Activated CD4-positive, alpha-beta T cell treated with anti-CD3 and anti-CD28 coated beads for 48 hours (primary cell): ENCODE measurements at regions not wholly inside any gene's neighbourhood (a gene's known extent, or its start where the extent isn't known, plus 50 kb on each side); places are given as distances from the start of the nearest gene placed in this dataset.
A peak's percentile ranks its signal among the peaks of the same experiment; 100 is the strongest.
"Not testable (repeated sequence)": the region's sequence is repeated elsewhere in the genome, so short reads cannot be mapped to it uniquely, and the experiment has no call there.

Experiments
- DNase-seq: peaks from one replicate; pipeline ENCODE4 v3.0.0-alpha.2; 2020

DNA sequence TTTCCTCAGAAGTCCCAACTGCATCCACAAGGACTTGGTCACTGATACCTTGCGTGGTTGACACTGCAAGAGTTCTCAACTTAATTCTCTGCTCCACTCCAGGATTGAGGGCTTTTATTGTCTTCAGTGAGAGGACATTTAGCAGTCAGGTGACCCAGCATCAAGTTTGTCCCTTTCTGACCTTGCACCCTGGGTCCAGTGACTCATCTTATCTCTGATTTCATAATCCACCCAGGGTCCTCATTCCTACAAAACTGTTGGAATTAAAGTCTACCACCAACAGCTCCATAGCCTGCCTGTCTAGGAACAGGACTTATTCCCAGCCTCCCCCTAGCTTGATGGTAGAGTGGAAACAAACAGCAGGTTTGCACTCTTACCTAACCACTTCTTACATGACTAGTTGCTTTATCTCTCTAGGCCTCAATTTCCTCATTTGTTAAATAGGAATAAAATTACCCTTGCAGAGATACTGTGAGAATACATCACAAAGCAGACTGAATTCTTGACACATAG is 151.3 kb upstream of the LPP start:
- no peak for DNase-seq

DNA sequence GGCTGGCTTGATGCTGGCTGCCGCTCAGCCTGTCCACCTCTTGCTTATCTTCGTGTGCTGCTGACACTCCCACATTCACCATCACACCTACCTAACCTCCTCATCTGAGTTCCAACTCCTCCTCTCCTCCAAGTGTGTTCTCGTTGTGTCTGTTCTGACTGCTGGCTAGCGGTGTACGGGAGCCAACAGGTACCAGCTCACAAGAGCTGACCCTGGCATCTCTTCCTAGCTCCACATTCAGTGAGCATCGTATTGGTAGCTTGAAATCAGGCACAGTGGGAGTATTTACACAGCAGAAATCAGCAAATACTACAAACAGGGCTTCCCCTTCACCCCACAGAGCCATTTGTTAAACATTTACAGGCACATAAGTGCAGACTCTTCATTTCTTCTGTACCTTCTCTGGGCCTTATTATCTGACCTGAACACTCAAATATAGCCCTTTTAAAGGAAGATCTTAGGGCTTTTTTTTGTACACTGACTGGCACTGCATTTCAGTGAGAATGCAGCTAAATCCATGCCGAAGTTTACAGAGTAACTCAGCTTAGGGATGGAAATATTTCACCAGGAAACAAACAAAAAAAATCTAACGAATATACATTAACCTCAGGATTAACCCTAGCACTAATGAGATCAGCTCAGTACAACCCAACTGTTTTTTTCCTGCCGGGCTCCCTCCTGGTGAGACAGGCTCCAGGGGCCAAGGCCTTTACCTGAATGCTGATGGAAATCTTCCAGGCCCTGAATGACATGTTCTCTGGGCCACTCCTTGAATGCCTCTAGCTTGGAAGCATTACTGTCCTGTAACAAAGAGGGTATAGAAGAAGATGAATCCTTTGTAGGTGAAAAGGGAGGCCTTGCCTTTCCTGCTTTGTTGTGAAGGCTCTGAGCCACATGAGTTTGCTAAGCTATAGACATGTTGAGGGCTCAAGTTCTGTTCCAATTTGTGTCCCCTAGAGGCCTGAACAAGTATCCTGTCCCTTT is 150.5 kb upstream of the LPP start:
- DNase-seq, result no peak

DNA sequence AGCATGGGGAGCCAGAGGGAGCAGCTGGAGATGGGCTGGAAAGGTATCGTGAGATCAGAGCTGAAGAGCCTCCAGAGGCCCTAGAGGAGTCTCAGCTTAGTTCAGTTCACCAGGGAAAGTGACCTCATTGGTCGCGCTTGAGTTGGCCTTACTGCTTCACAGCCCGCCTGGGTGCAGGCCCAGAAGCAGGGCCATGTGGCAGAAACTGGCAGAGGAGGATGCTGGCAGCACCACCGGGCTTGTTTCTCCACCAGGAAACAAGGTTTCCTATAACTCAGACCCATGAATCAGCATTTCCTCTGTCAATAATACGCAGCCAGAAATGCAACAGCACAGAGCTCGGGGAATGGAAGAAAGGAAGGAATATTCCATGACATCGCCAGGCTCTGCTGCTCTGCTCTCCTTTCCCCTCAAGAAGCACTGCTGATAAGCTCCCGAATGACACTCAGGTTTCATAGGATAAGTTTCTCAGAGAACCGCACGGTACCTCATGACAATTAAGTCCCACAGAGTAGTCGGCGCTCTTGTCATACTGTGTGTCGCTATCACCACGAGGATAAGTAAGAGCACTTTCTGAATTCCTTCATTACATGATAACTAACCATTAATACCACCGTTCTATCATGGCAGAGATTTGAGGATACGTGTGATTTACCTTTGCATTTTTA is 147.1 kb upstream of the LPP start:
- DNase-seq, result no peak

DNA sequence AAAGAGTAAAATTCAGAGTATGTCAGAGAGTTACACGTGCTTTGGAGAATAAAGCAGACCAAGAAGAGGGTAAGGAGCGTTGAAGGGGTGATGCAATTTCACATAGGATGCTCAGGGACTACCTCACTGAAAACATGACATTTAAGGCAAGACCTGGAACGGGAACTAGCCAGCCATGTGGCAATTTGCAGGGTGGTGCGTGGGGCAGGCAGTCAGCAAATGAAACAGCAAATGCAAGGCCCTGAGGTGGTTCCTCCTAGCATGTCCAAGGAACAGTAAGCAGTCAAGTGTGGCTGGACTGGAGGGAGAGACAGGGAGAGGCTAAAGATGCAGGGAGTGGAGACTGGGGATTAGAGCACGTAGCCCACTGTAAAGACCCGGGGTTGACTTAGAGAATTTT is 146.1 kb upstream of the LPP start:
- no peak for DNase-seq

DNA sequence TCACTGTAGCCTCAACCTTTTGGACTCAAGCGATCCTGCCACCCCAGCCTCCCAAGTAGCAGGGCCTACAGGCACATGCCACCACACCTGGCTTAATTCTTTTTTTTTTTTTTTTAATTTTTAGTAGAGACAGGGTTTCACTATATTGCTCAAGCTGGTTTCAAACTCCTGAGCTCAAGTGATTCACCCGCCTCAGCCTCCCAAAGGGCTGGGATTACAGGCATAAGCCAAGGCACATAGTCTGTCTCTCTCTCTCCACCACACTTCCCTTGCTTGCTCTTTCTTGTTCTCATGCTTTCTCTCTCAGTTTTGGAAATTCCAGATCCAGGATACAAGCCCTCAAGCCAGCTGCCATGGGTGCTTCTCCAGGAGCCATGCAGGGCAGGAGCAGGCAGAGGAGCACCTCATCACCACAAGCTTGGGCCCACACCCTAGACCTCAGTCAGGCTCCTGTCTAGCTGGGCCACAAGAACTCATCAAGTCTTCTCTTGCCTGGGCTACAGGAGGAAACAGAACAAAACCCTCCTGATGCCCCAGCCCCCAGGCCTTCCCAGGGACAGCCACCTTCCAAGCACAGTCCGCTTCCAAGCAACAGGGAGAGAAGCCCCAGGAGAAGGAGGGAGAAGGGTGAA is 145.3 kb upstream of the LPP start:
- peak; percentile 20 for DNase-seq

DNA sequence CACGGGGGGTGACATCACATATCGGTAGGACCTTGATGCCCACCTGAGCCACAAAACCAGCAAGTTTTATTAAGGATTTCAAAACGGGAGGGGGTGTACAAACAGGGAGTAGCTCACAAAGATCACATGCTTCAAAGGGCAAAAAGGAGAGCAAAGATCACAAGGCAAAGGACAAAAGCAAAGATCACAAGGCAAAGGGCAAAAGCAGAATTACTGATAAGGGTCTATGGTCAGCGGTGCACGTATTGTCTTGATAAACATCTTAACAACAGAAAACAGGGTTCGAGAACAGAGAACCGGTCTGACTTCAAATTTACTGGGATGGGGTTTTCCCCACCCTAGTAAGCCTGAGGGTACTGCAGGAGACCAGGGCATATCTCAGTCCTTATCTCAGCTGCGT is 143.5 kb upstream of the LPP start:
- DNase-seq, result no peak

DNA sequence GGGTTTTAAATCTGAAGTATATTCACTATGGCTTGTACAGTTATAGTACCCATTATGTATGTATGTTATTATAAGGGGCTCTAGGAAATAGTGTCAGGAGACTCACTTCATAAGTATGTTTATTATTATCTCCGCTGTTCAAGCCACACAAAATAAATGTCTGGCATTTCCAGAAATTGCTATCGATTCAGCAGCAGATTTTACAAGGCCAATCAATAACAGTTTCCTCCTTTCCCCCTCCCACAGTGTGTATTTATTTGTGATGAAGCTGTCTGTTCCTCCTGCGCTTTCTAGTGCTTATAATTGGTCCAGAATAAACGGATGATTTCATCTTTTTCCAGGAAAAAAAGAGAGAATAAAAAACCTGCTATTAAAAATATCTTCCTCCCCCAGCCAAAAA is 134.2 kb upstream of the LPP start:
- DNase-seq, result no peak

DNA sequence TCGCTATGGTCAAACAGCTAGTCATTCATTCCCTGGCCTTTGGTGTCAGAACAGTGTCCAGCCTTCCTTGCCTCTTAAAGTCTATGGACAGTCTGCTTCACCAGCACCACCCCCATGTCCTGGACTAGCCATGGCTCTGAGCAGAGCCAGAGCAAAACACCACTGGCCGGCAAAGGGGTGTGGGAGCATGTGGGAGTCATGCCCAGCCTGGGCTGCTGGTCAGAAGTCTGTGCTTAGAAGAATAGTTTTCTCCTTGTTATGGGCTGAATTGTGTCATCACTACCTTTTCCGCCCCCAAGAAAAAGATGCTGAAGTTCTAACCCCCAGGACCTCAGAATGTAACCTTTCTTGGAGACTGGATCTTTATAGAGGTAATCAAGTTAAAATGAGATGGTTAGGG is 132.9 kb upstream of the LPP start:
- no peak for DNase-seq

DNA sequence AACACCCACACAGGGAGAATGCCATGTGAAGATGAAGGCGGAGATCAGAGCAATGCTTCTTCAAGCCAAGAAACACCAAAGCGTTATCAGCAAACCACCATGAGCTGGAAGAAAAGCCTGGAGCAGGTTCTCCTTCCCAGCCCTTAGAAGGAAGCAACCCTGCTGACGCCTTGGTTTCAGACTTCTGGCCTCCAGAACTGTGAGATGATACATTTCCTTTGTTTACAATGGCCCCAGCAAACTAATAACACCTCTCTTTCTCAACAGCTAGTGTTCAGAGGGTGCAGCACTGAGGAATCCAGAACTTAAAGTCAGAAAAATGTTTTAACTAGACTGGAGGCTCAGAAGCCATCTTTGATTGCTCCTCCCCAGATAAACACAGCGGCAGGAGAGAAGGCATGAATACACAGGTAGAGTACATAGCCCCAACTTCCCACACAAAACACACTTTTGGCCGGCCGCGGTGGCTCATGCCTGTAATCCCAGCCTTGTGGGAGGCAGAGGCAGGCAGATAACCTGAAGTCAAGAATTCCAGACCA is 132.4 kb upstream of the LPP start:
- no peak for DNase-seq

DNA sequence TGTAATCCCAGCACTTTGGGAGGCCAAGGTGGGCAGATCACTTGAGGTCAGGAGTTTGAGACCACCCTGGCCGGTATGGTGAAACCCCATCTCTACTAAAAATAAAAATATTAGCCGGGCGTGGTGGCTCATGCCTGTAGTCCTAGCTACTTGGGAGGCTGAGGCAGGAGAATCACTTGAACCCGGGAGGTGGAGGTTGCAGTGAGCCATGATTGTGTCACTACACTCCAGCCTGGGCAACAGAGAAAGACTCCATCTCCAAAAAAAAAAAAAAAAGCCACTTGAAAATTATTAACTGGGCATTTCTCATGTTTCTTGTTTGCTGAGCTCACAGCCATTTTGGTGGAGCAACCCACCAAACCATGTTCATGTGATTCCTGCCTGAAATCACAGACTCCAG is 131.1 kb upstream of the LPP start:
- not testable (repeated sequence) for DNase-seq

DNA sequence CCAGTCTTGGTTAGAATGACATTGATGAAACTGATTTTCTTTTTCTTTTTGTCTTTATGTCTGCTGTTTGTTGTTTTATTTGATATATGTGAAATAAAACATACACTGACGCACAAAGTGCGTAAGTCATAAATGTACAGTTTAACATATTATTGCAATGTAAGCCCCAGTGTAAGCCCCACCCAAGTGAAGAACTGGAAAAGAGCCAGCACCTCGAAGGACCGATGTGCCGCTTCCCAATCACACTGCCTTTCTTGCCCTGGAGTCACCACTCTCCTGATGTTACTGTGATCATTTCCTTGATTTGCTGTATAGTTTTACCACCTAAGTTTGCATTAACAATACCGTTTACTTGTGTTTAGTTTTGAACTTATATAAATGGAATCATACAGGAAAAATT is 128.4 kb upstream of the LPP start:
- DNase-seq, result no peak

DNA sequence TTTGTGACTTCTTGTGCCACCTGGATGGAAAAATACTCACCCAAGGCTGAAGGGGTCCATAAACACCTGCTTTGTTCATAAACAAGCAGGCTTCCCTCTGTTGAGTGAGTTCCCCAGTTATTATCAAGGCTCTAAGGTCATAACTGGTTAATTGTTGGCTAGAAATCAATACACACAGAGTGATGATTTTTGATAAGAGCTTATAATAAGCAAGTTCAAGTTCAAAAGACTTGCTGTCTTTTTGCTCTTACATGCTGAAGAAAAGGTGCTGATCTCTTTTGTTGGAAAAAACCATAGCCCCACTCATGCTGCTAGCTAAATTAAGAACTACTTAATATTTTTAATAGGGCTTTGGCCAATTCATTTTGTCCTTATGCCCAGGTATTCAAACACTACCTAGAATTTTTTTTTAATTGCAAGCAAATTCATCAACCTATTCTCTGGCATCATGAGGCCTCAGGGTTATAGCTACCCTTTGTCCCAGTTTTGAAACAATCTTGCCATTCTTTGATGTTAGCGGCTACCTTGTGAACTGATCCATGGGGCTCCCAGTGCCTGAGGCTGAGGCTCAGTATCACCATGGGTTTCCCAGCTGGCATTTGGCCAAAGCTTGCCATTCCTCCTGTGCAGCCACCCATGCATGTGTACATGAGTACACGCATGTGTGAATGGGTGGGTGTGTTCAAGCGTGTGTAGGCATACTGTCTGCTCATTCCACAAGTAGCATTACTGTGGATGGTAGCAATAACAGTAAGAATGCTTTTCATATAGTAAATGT is 127.6 kb upstream of the LPP start:
- no peak for DNase-seq

DNA sequence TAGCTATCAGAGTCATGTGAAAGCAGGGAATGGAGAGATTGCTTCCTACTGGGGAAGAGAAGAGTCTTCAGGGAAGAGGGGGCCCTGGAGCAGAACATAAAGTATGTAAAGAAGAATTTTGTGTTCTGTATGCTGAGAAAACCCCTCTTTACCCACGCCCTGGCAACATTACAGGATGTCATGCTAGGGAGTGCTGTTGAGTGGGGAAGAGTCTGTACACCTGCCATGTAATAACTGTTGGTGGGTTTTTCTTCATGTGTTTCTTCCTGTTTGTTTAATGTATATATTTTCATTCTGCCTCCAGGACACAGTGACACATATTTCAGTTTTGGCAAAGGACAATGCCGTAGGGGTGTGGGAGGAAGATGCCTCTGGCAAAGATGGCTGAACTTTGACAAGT is 122.8 kb upstream of the LPP start:
- DNase-seq, result no peak

DNA sequence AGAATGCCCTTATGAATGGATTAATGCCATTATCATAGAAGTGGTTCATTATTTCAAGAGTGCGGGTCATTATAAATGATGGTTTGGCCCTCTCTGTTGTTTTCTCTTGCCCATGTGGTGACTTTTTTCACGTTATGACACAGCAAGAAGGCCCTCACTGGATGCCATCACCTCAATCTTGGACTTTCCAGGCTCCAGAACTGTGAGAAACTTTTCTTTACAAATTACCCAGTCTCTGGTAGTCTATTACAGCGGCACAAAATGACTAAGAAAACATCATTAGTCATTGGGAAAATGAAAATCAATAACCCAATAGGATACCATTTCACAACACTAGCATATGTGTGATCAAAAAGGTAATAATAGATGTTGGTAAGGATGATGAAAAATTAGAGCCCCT is 119.0 kb upstream of the LPP start:
- DNase-seq, result no peak

DNA sequence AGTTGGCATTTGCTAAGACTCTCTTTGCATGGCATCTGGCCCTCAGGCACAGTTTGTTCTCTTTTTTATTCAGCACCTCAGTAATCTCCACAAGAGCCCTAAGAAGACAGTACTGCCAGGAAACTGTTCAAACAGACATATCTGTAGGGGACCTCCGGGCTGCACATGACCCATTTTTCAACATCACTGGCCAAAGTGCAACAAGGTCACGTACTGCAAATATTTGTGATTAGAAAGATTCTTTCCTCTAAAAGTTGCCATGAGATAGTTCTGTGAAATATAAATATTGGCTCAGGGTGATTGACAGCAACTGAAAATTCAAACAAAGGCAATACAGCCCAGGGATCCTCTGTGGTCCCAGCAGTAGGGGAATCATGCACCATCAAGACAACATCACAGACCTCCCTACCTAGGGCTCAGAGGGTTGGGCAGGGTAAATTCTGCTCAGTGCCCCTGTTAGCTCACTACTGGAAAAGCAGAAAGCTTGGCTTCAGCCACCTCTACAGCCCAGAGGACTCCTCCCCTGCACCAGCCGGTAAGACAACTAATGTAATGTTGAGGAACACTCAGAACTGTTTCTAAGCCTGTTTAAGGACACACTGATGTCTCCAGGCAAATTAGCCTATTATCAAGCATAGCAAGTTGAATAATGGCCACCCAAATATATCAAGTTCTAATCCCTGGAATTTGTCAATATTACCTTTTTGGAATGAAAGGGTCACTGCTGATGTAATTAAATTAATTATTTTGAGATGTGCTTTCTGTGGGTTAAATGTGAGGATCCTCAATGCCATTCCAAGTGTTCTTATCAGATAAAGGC is 117.4 kb upstream of the LPP start:
- DNase-seq, result no peak

DNA sequence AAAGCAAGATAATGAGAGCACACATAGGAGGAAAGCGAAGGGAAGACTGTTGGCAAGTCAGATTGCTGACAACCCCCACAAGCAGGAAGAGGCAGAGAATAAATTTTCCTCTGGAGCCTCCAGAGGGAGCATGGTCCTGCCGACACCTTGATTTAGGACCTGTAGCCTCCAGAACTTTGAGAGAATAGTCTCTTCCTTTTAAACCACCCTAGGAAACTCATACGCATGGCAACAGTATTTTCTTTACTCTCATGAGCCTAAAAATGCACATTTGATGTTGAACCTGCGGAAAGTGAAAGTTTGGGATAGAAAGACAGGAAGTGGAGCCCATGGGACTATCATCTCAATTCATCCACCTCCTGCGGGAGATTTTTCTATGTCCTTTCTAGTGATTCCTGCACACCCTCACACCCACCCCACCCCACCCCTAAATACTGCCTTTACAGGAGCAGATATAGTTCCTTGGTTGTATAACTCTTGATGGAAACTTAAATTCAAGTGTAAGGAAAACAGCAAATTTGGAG is 116.7 kb upstream of the LPP start:
- no peak for DNase-seq

DNA sequence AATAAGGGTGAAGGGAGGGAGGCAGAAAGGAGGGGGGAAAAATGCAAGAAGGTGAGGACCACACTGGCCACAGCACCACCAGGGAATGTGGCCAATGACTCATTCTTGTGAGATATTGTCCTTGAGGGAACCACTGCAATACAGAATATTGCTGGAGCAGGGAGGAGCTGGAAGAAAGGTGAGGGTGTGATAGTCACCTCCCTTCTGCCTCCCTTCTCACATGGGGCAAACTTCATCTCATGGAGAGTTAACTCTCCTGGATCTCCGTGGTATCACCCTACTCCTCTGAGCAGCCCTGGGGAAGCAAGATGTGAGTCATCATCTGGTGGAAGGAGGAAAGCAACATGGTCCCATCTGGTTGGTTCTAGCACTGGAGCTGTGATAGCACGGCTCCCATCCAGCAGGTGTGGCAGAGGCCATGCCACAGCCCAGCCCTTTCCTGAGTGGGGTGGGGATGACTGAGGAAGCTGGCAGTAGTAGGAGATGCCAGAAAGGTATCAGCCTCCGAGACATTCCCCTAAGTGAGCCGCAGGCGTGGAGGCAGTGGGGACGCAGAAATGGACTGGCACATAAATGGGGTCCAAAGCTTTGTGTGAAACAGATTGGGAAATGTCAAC is 115.9 kb upstream of the LPP start:
- no peak for DNase-seq

DNA sequence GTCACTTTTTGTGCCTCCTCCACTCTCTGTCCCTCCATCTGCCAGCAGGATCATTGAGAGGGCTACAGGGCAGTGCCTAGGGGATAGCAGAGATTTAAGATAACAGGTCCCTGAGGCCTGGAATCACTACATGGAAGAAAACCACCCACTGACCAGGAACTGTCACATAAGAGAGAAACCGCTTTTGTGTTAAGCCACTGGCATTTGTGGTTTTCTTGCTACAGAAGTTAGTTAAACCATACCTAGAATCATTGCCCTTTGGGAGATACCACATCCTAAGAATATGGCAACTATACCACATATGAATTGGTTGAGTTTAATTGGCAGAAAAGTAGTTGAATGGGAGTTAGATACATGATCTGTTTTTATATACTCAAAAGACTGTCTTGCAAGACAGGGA is 112.8 kb upstream of the LPP start:
- DNase-seq, result no peak

DNA sequence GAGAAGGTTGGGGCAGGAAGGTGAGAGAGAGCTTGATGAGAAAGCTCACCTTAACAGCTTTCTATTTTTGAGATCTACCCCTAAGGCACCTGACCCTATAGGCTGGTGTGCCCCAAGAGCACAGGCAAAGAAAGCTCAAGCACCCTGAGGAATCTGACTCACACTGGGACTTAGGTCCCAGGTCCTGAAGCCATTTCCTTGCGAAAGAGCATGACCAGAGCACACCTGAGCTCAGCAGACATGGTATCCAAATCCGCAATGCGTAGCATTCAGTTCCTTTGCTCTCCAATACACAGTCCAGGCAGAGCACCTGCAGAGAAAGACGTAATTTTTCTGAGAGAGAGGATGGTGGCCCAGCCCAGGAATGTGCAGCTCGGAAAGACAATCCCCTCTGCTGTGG is 112.1 kb upstream of the LPP start:
- no peak for DNase-seq

DNA sequence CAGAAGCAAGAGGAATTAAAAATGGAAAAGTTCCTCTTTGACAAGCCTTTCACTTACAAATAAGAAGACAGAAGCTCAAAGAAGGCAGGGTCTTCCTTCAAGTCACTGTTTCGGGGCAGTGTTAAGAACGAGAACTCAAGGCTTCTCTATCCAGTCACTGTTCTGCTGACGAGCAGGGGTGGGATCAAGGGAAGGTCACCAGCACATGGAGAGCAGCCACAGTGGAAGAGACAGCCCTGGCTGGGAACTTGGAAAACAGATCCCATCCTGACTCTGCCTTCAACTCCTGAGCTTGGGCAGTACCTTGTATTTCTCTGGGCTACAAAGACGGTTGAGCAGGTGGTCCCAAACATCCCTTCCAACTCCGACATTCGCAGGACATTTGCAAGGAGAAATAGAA is 111.5 kb upstream of the LPP start:
- no peak for DNase-seq

DNA sequence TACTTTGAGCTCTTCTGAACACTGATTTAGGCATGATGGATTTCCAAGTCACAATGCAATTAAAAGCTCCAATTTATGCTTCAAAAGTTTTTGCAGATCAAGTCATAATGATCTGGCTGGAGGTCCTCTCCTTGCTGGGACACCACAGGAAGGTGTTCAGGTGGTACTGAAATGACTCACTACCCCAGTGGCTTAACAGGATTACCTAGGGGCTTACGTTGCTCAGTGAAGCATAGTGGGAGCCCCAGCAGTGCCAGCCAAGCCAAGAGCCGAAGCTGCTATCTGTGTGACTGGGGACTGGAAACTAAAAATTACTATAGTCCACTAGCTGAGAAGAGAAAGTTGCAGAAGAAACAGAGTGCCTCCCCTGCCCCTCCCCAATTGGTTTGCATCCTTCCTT is 110.1 kb upstream of the LPP start:
- DNase-seq, result no peak
